CD14-positive monocyte (primary cell): ENCODE measurements at regions not wholly inside any gene's neighbourhood (a gene's known extent, or its start where the extent isn't known, plus 50 kb on each side); places are given as distances from the start of the nearest gene placed in this dataset.

Experiments
- DNase-seq, 3 donors: peaks; one replicate each; pipeline ENCODE4 v3.0.0-alpha.2; 2011 to 2022
- H2AFZ ChIP-seq: 2 replicates; pipeline ENCODE4 v1.6.0; 2012; ENCODE audit warnings: mild to moderate bottlenecking, low read depth, low read length, inconsistent platforms; ENCODE audit not compliant: insufficient read depth, poor library complexity, severe bottlenecking
- H3K27ac ChIP-seq, 2 donors: 1 replicate in 1 of 2; 2 replicates in 1 of 2; pipeline ENCODE4 v1.5.1; 2012 to 2013; ENCODE audit warnings: low read length in 2 of 2, control low read depth in 1 of 2, inconsistent platforms in 1 of 2, low read depth in 1 of 2, mild to moderate bottlenecking in 1 of 2
- H3K27me3 ChIP-seq, 2 donors: one replicate each; pipeline versions ENCODE4 v1.6.0 to v1.6.1; 2011 to 2013; ENCODE audit warnings: low read length in 2 of 2; ENCODE audit not compliant: control insufficient read depth in 2 of 2, insufficient read depth in 2 of 2
- H3K36me3 ChIP-seq, 2 donors: replicated peaks in 1 of 2; 1 replicate in 1 of 2; 2 replicates in 1 of 2; pipeline versions ENCODE4 v1.5.1 to v1.6.1; 2012 to 2013; ENCODE audit warnings: low read length in 2 of 2, control low read depth in 1 of 2, inconsistent platforms in 1 of 2, mild to moderate bottlenecking in 1 of 2; ENCODE audit not compliant: insufficient read depth in 2 of 2, control insufficient read depth in 1 of 2
- H3K4me1 ChIP-seq, 2 donors: 1 replicate in 1 of 2; 2 replicates in 1 of 2; pipeline versions ENCODE4 v1.5.1 to v1.6.1; 2012 to 2013; ENCODE audit warnings: low read length in 2 of 2, control low read depth in 1 of 2, inconsistent platforms in 1 of 2, mild to moderate bottlenecking in 1 of 2, moderate library complexity in 1 of 2; ENCODE audit not compliant: insufficient read depth in 2 of 2, control insufficient read depth in 1 of 2
- H3K4me2 ChIP-seq: replicated peaks from 2 replicates; pipeline ENCODE3; 2012; ENCODE audit warnings: low read length, moderate library complexity, mild to moderate bottlenecking; ENCODE audit not compliant: poor library complexity, severe bottlenecking; ENCODE audit errors: extremely low read depth
- H3K4me3 ChIP-seq, 3 experiments: fragments of 200-600 bp in 1 of 3; sonication (generic) in 1 of 3; replicated peaks in 1 of 3; 1 replicate in 2 of 3; 2 replicates in 1 of 3; pipeline ENCODE4 v1.5.1; 2011 to 2013; ENCODE audit warnings: low read length in 3 of 3, mild to moderate bottlenecking in 3 of 3, control low read depth in 2 of 3, low read depth in 2 of 3, inconsistent platforms in 1 of 3, moderate library complexity in 1 of 3
- H3K79me2 ChIP-seq: 2 replicates; pipeline ENCODE4 v1.6.0; 2012; ENCODE audit warnings: mild to moderate bottlenecking, control low read depth, inconsistent platforms, low read length, moderate library complexity; ENCODE audit not compliant: insufficient read depth
- H3K9ac ChIP-seq: 2 replicates; pipeline ENCODE4 v1.6.0; 2017; ENCODE audit warnings: low read length, mild to moderate bottlenecking; ENCODE audit not compliant: insufficient read depth, poor library complexity, severe bottlenecking
- H3K9me3 ChIP-seq, 2 donors: replicated peaks in 1 of 2; 1 replicate in 1 of 2; 2 replicates in 1 of 2; pipeline versions ENCODE4 v1.5.1 to v1.6.1; 2012 to 2013; ENCODE audit warnings: low read length in 2 of 2, control low read depth in 1 of 2; ENCODE audit not compliant: control insufficient read depth in 1 of 2, insufficient read depth in 1 of 2
- H4K20me1 ChIP-seq: 2 replicates; pipeline ENCODE4 v1.6.0; 2012; ENCODE audit warnings: mild to moderate bottlenecking, low read length, control low read depth, moderate library complexity; ENCODE audit not compliant: insufficient read depth
- H3K27ac Mint-ChIP-seq, 7 donors: one replicate each; pipeline ENCODE4 v1.8.0; 2020; ENCODE audit warnings: mild to moderate bottlenecking in 7 of 7, mixed read lengths in 7 of 7, moderate library complexity in 6 of 7, inconsistent platforms in 2 of 7
- H3K27me3 Mint-ChIP-seq, 3 donors: one replicate each; pipeline ENCODE4 v1.8.0; 2021 to 2022; ENCODE audit warnings: low read depth in 3 of 3, mild to moderate bottlenecking in 3 of 3, mixed read lengths in 3 of 3, moderate library complexity in 3 of 3, inconsistent platforms in 1 of 3
- H3K36me3 Mint-ChIP-seq, 2 donors: one replicate each; pipeline ENCODE4 v1.8.0; 2020; ENCODE audit warnings: mixed read lengths in 2 of 2, inconsistent platforms in 1 of 2, mild to moderate bottlenecking in 1 of 2
- H3K4me1 Mint-ChIP-seq: one replicate; pipeline ENCODE4 v1.8.0; 2020; ENCODE audit warnings: mild to moderate bottlenecking, mixed read lengths
- H3K4me3 Mint-ChIP-seq, 2 donors: one replicate each; pipeline ENCODE4 v1.8.0; 2020; ENCODE audit warnings: mild to moderate bottlenecking in 2 of 2, mixed read lengths in 2 of 2, moderate library complexity in 1 of 2
- H3K9me3 Mint-ChIP-seq, 7 donors: one replicate each; pipeline ENCODE4 v1.8.0; 2020 to 2022; ENCODE audit warnings: mixed read lengths in 7 of 7, mild to moderate bottlenecking in 6 of 7, moderate library complexity in 6 of 7, inconsistent platforms in 2 of 7
- CTCF ChIP-seq: fragments of 200-600 bp; IDR thresholded peaks from one replicate; pipeline ENCODE4 v1.8.0; 2022; ENCODE audit warnings: antibody characterized with exemption, mild to moderate bottlenecking
- WGBS: methylation state at CpG from one replicate; pipeline ENCODE4 v1.1.5; 2013; ENCODE audit warnings: missing lambda C conversion rate; ENCODE audit not compliant: insufficient coverage; 5-methylcytosine and 5-hydroxymethylcytosine counted together
- intact Hi-C, 2 donors: fragments of 100-400 bp; cut with micrococcal nuclease; formaldehyde crosslinking; loops; one replicate each; pipeline versions ENCODE4 v1.15.0 to v1.15.1; 2023

GRCh38 chr14:44317441-44317746, 189.7 kb downstream of the FSCB start:
- Histone ChIP-seq H3K27me3 (no peaks in the 10 kb centered on the region), H3K4me3 (no peak overlapping the region), H3K36me3 (no peaks in the 10 kb centered on the region), H4K20me1 (no peaks in the 10 kb centered on the region), H3K9ac (no peak overlapping the region), H3K79me2 (no peaks in the 10 kb centered on the region), H2AFZ (no peak overlapping the region), H3K9me3 (peaks cover 0 to 7% of the 10 kb centered on the region in 2 donors), H3K4me1 (no peaks in the 10 kb centered on the region), H3K4me2 (no peak overlapping the region), H3K27ac (no peak overlapping the region)
- H3K4me1 Mint-ChIP-seq: no peaks in the 10 kb centered on the region
- no CpG with 5 or more reads among the region's 2 CpGs for WGBS
- no peaks in the 10 kb centered on the region for H3K27me3 Mint-ChIP-seq
- no peak overlapping the region for H3K4me3 Mint-ChIP-seq
- intact Hi-C loops: no loop called here
- TF ChIP-seq CTCF: no peak
- no peaks in the 10 kb centered on the region for H3K36me3 Mint-ChIP-seq
- DNase-seq: no peak
- no peak overlapping the region for H3K27ac Mint-ChIP-seq
- peaks cover 4 to 14% (median 10%) of the 10 kb centered on the region in 7 donors for H3K9me3 Mint-ChIP-seq

- no peak overlapping the region for H3K4me2 ChIP-seq
- 86% methylated on average over 3 of the region's 7 CpGs for WGBS
- no peaks in the 10 kb centered on the region for H3K4me1 Mint-ChIP-seq
Measured at GRCh38 chr14:44316647-44317440, 190.2 kb downstream of the FSCB start.

More at GRCh38 chr14:44316647-44317440, 190.2 kb downstream of the FSCB start:
- no peaks in the 10 kb centered on the region for H4K20me1 ChIP-seq
- H3K27ac ChIP-seq: no peak overlapping the region
- TF ChIP-seq CTCF: no peak
- Mint-ChIP-seq H3K9me3 (peaks cover 6 to 14% (median 10%) of the 10 kb centered on the region in 7 donors), H3K4me3 (no peak overlapping the region), H3K27me3 (no peaks in the 10 kb centered on the region), H3K27ac (no peak overlapping the region), H3K36me3 (no peaks in the 10 kb centered on the region)
- DNase-seq: no peak
- no peaks in the 10 kb centered on the region for H3K36me3 ChIP-seq
- H3K9ac ChIP-seq: no peak overlapping the region
- intact Hi-C loops: no loop called here
- no peak overlapping the region for H3K4me3 ChIP-seq
- no peak overlapping the region for H2AFZ ChIP-seq
- H3K27me3 ChIP-seq: no peaks in the 10 kb centered on the region
- H3K4me1 ChIP-seq: no peaks in the 10 kb centered on the region
- H3K79me2 ChIP-seq: no peaks in the 10 kb centered on the region
- H3K9me3 ChIP-seq: peaks cover 0 to 7% of the 10 kb centered on the region in 2 donors
